Muscle of back (tissue), 3 donors: ENCODE measurements at regions not wholly inside any gene's neighbourhood (a gene's known extent, or its start where the extent isn't known, plus 50 kb on each side); places are given as distances from the start of the nearest gene placed in this dataset.
"Not testable (repeated sequence)": the region's sequence is repeated elsewhere in the genome, so short reads cannot be mapped to it uniquely, and the experiment has no call there.

Source experiments
- DNase-seq, 3 donors: peaks; one replicate each; pipeline versions ENCODE4 v3.0.0 to v3.0.0-alpha.2; 2013

GRCh38 chr3:6580808-6581207 is 280.1 kb upstream of the GRM7 start:
- DNase-seq = no peak

- DNase-seq = no peak
Observed at GRCh38 chr3:6585360-6585759, 275.6 kb upstream of the GRM7 start.

- DNase-seq = no peak
Observed at GRCh38 chr3:6600237-6600636, 260.7 kb upstream of the GRM7 start.

GRCh38 chr3:6601374-6601773 is 259.5 kb upstream of the GRM7 start:
- DNase-seq = no peak

GRCh38 chr3:6602329-6602728 is 258.6 kb upstream of the GRM7 start:
- no peak for DNase-seq

- DNase-seq = no peak
Observed at GRCh38 chr3:6605227-6605626, 255.7 kb upstream of the GRM7 start.

- DNase-seq = no peak
Observed at GRCh38 chr3:6608843-6609242, 252.1 kb upstream of the GRM7 start.

GRCh38 chr3:6612034-6612616 is 248.8 kb upstream of the GRM7 start:
- DNase-seq = no peak

GRCh38 chr3:6622260-6622659 is 238.7 kb upstream of the GRM7 start:
- no peak for DNase-seq

- DNase-seq = no peak
Observed at GRCh38 chr3:6622712-6623111, 238.2 kb upstream of the GRM7 start.

- no peak for DNase-seq
Observed at GRCh38 chr3:6631376-6631775, 229.5 kb upstream of the GRM7 start.

GRCh38 chr3:6640907-6641306 is 220.0 kb upstream of the GRM7 start:
- no peak for DNase-seq

GRCh38 chr3:6644070-6644929 is 216.6 kb upstream of the GRM7 start:
- no peak for DNase-seq

GRCh38 chr3:6654670-6655069 is 206.2 kb upstream of the GRM7 start:
- no peak for DNase-seq

GRCh38 chr3:6655275-6655674 is 205.6 kb upstream of the GRM7 start:
- no peak for DNase-seq

- no peak for DNase-seq
Observed at GRCh38 chr3:6657591-6657990, 203.3 kb upstream of the GRM7 start.

- DNase-seq = no peak
Observed at GRCh38 chr3:6667354-6667753, 193.6 kb upstream of the GRM7 start.

GRCh38 chr3:6671363-6671762 is 189.6 kb upstream of the GRM7 start:
- no peak for DNase-seq

GRCh38 chr3:6679510-6679909 is 181.4 kb upstream of the GRM7 start:
- DNase-seq = no peak

- peak in 1 of 3 donors; percentile 11 for DNase-seq
Observed at GRCh38 chr3:6680119-6680806, 180.7 kb upstream of the GRM7 start.

- DNase-seq = no peak
Observed at GRCh38 chr3:6697285-6697684, 163.6 kb upstream of the GRM7 start.

GRCh38 chr3:6697722-6698121 is 163.2 kb upstream of the GRM7 start:
- no peak for DNase-seq

- not testable (repeated sequence) for DNase-seq
Observed at GRCh38 chr3:6704817-6705216, 156.1 kb upstream of the GRM7 start.
